LNCAP (cell line): ENCODE measurements at regions not wholly inside any gene's neighbourhood (a gene's known extent, or its start where the extent isn't known, plus 50 kb on each side); places are given as distances from the start of the nearest gene placed in this dataset.

Source experiments
- CTCF ChIP-seq: fragments of 450-650 bp; IDR thresholded peaks from 2 replicates; pipeline ENCODE4 v1.5.1; 2017; ENCODE audit warnings: mild to moderate bottlenecking

DNA sequence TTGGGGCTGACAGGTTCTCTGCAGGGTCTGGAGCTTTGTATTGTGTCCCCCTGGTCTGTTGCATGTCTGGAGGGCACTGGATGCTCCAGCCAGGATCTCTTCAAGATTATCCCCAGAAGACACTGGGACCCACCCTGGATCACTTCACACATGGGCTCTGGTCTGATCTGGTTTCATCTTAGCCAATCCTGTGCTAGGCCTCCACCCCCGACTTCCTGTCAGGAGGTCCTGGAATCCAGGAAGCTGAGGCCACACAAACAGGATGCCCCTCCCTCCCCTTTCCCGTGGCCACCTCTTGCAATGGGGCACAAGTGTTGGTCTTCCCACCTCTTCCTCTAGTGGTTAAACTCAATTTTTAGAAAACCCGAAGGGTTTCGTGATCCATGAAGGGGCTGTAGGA lies 242.6 kb upstream of the MVB12B start:
- TF ChIP-seq CTCF = no peak

DNA sequence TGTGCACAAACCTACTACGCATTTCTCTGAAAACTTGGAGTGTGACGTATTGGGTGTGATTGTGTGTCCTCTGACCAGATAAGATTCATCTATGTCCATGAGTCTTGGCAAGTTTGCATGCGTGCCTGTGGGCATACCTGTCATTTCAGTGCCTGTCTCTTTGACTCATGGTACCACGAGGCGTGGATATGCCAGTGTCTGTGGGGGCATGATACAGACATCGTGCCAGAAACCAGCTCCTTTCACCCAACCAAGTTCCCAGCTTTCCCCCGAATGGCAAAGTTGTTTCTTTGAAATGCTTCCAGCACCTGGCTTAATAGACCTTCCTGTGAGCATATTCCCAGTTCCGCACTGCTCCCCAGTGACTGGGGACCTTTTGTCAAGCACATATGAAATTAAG lies 241.9 kb upstream of the MVB12B start:
- no peak for TF ChIP-seq CTCF

GRCh38 chr9:126085170-126085569 lies 241.5 kb upstream of the MVB12B start:
- no peak for TF ChIP-seq CTCF

- no peak for TF ChIP-seq CTCF
These were observed 238.3 kb upstream of the MVB12B start for GRCh38 chr9:126088336-126088735.

DNA sequence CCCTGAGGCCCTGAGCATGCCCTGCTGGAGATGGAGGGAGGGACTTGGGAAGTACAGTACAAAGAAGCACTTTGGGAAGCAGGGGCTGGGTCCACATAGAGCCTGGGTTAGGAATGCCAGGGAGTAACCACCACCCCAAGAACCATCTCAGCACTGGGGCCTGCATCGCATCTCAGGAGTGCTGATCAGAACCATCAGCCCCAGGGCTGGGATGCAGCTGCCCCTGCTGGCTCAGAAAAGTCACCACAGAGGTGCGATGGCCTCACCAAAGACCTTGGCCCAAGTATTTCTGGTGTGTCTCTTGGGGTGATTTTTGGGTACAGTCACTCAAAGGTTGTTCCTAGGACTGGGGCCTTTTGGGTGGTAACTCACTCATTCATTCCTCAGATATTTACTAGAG lies 236.8 kb upstream of the MVB12B start:
- no peak for TF ChIP-seq CTCF

- no peak for TF ChIP-seq CTCF
These were observed 232.9 kb upstream of the MVB12B start for GRCh38 chr9:126093771-126094170.

DNA sequence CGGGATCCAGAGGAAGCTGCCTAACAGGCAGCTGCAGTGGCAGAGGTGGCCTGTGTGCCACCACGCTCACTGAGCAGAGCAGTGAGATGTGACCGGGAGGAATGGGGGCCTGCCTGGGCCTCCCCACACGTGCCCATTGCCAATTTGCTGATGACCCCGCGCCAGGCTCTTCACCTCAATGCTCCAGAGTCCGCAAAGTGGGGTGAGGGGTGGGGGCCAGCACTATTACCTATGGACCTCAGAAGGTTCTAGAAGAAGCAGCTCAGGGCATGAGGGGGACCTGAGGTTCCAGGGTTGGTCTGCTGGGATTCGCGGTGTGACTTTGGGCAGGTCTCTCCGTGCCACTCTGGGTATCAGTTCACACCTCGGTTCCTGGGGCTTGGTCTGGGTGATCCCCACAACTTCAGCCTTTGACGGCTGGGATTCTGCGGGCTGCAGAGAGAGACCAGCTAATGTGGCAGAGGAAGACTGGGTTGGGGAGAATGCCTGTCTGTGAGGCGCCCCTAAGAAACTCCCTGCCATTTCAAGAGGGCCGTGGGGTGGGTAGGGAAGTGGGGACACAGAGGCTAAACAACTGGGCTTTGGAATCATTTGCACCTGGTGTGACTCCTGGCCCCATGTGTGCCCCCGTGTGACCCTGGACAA lies 231.0 kb upstream of the MVB12B start:
- TF ChIP-seq CTCF = no peak

GRCh38 chr9:126096340-126096739 lies 230.3 kb upstream of the MVB12B start:
- TF ChIP-seq CTCF = no peak
